ENCODE measurements at regions not wholly inside any gene's neighbourhood (a gene's known extent, or its start where the extent isn't known, plus 50 kb on each side); places are given as distances from the start of the nearest gene placed in this dataset.

- no peak for TF ChIP-seq TARDBP (IDR thresholded peaks at IDR 0.05)
- TF ChIP-seq ZNF384 (IDR thresholded peaks at IDR 0.05): no peak
- TF ChIP-seq FOXA1 (IDR thresholded peaks at IDR 0.05): no peak
- no peak for TF ChIP-seq FOXM1 (IDR thresholded peaks at IDR 0.05; ENCODE audit: borderline replicate concordance)
- TF ChIP-seq NFRKB (IDR thresholded peaks at IDR 0.05): no peak
- no peak for TF ChIP-seq SUZ12 (IDR thresholded peaks at IDR 0.05)
These were observed 166.1 kb downstream of the ADAMTS15 start for GRCh38 chr11:130614591-130614990.

Measured in HEK293T (cell line).